ENCODE measurements at regions not wholly inside any gene's neighbourhood (a gene's known extent, or its start where the extent isn't known, plus 50 kb on each side); places are given as distances from the start of the nearest gene placed in this dataset.

GRCh38 chr14:85728476-85729065 is 198.6 kb downstream of the FLRT2 start:
- Histone ChIP-seq H3K27ac (no peak overlapping the region), H3K4me1 (no peaks in the 10 kb centered on the region), H3K36me3 (no peaks in the 10 kb centered on the region), H3K27me3 (no peaks in the 10 kb centered on the region), H3K4me3 (no peak overlapping the region), H3K9me3 (no peaks in the 10 kb centered on the region)
- TF ChIP-seq CTCF (IDR thresholded peaks at IDR 0.05): no peak
- no peak for DNase-seq
- intact Hi-C loops (cut with DNase I; ENCODE audit: low total_unique reads): no loop called here

GRCh38 chr14:85714069-85714468 is 184.1 kb downstream of the FLRT2 start:
- Histone ChIP-seq H3K4me3 (no peak overlapping the region), H3K27me3 (no peaks in the 10 kb centered on the region), H3K27ac (no peak overlapping the region), H3K9me3 (no peaks in the 10 kb centered on the region), H3K4me1 (no peaks in the 10 kb centered on the region), H3K36me3 (no peaks in the 10 kb centered on the region)
- DNase-seq: no peak
- no peak for TF ChIP-seq CTCF (IDR thresholded peaks at IDR 0.05)
- intact Hi-C loops (cut with DNase I; ENCODE audit: low total_unique reads): no loop called here

GRCh38 chr14:85711620-85712019 is 181.7 kb downstream of the FLRT2 start:
- H3K36me3 ChIP-seq: no peaks in the 10 kb centered on the region
- H3K9me3 ChIP-seq: no peaks in the 10 kb centered on the region
- intact Hi-C loops (cut with DNase I; ENCODE audit: low total_unique reads): no loop called here
- H3K27me3 ChIP-seq: no peaks in the 10 kb centered on the region
- no peak for DNase-seq
- TF ChIP-seq CTCF (IDR thresholded peaks at IDR 0.05): no peak
- H3K4me3 ChIP-seq: no peak overlapping the region
- no peaks in the 10 kb centered on the region for H3K4me1 ChIP-seq
- H3K27ac ChIP-seq: no peak overlapping the region
